ENCODE measurements at regions not wholly inside any gene's neighbourhood (a gene's known extent, or its start where the extent isn't known, plus 50 kb on each side); places are given as distances from the start of the nearest gene placed in this dataset.

GRCh38 chr2:4066217-4066616 lies 362.8 kb downstream of the DCDC2C start:
- intact Hi-C loops (cut with micrococcal nuclease) = no loop called here
- no TSS peak for BruUV-seq (replicated peaks)

GRCh38 chr2:4073026-4073569 lies 369.7 kb downstream of the DCDC2C start:
- BruUV-seq (replicated peaks) = no TSS peak
- DNase-seq (ENCODE audit: unreplicated experiment) = no peak
- Mint-ChIP-seq H3K36me3 (ENCODE audit: insufficient read depth, unreplicated experiment) (no peaks in the 10 kb centered on the region), H3K4me1 (ENCODE audit: insufficient read depth, unreplicated experiment) (no peaks in the 10 kb centered on the region), H3K27me3 (ENCODE audit: insufficient read depth, unreplicated experiment) (no peaks in the 10 kb centered on the region), H3K27ac (ENCODE audit: low read depth, unreplicated experiment) (no peak overlapping the region), H3K4me3 (ENCODE audit: unreplicated experiment) (no peak overlapping the region), H3K9me3 (ENCODE audit: unreplicated experiment) (no peaks in the 10 kb centered on the region)
- POLR2A ChIA-PET = interaction anchor here (0.6 kb wide), 1 partner anchor 251 kb away, joined by 3 read pairs; no protein-coding TSS in a partner anchor
- CTCF ChIA-PET = interaction anchor here (0.5 to 0.7 kb wide), 2 partner anchors 39 to 265 kb away, joined by 3 to 4 read pairs; no protein-coding TSS in a partner anchor
- intact Hi-C loops (cut with micrococcal nuclease) = no loop called here
- TF ChIP-seq CTCF (IDR thresholded peaks at IDR 0.05; ENCODE audit: unreplicated experiment) = no peak

More at GRCh38 chr2:4066217-4066616, 362.8 kb downstream of the DCDC2C start:
- no peak overlapping the region for H3K27ac Mint-ChIP-seq (ENCODE audit: low read depth, unreplicated experiment)
- no peak for DNase-seq (ENCODE audit: unreplicated experiment)
- H3K27me3 Mint-ChIP-seq (ENCODE audit: insufficient read depth, unreplicated experiment) = no peaks in the 10 kb centered on the region
- no peaks in the 10 kb centered on the region for H3K36me3 Mint-ChIP-seq (ENCODE audit: insufficient read depth, unreplicated experiment)
- no peak overlapping the region for H3K4me3 Mint-ChIP-seq (ENCODE audit: unreplicated experiment)
- H3K4me1 Mint-ChIP-seq (ENCODE audit: insufficient read depth, unreplicated experiment) = no peaks in the 10 kb centered on the region
- H3K9me3 Mint-ChIP-seq (ENCODE audit: unreplicated experiment) = no peaks in the 10 kb centered on the region
- ChIA-PET CTCF (interaction anchor here (0.9 kb wide), 1 partner anchor 12 kb away, joined by 7 read pairs; no protein-coding TSS in a partner anchor), POLR2A (no interaction called here)
- TF ChIP-seq CTCF (IDR thresholded peaks at IDR 0.05; ENCODE audit: unreplicated experiment) = no peak

GRCh38 chr2:4077017-4077416 lies 373.6 kb downstream of the DCDC2C start:
- BruUV-seq (replicated peaks) = no TSS peak
- no peaks in the 10 kb centered on the region for H3K4me1 Mint-ChIP-seq (ENCODE audit: insufficient read depth, unreplicated experiment)
- intact Hi-C loops (cut with micrococcal nuclease) = no loop called here
- peaks cover 5% of the 10 kb centered on the region for H3K9me3 Mint-ChIP-seq (ENCODE audit: unreplicated experiment)
- no peak for DNase-seq (ENCODE audit: unreplicated experiment)
- no peaks in the 10 kb centered on the region for H3K36me3 Mint-ChIP-seq (ENCODE audit: insufficient read depth, unreplicated experiment)
- POLR2A ChIA-PET = interaction anchor here (0.6 kb wide), 1 partner anchor 1082 kb away, joined by 3 read pairs; no protein-coding TSS in a partner anchor
- no peak overlapping the region for H3K27ac Mint-ChIP-seq (ENCODE audit: low read depth, unreplicated experiment)
- no peaks in the 10 kb centered on the region for H3K27me3 Mint-ChIP-seq (ENCODE audit: insufficient read depth, unreplicated experiment)
- no peak overlapping the region for H3K4me3 Mint-ChIP-seq (ENCODE audit: unreplicated experiment)
- CTCF ChIA-PET = no interaction called here
- no peak for TF ChIP-seq CTCF (IDR thresholded peaks at IDR 0.05; ENCODE audit: unreplicated experiment)

- CTCF ChIA-PET = interaction anchor here (0.6 to 1.0 kb wide), 2 partner anchors 22 to 32 kb away, joined by 3 read pairs; no protein-coding TSS in a partner anchor
- Mint-ChIP-seq H3K27ac (ENCODE audit: low read depth, unreplicated experiment) (no peak overlapping the region), H3K4me1 (ENCODE audit: insufficient read depth, unreplicated experiment) (no peaks in the 10 kb centered on the region), H3K9me3 (ENCODE audit: unreplicated experiment) (peaks cover 18% of the 10 kb centered on the region), H3K4me3 (ENCODE audit: unreplicated experiment) (no peak overlapping the region), H3K27me3 (ENCODE audit: insufficient read depth, unreplicated experiment) (no peaks in the 10 kb centered on the region), H3K36me3 (ENCODE audit: insufficient read depth, unreplicated experiment) (no peaks in the 10 kb centered on the region)
- intact Hi-C loops (cut with micrococcal nuclease) = no loop called here
- no peak for TF ChIP-seq CTCF (IDR thresholded peaks at IDR 0.05; ENCODE audit: unreplicated experiment)
- POLR2A ChIA-PET = interaction anchor here (0.7 kb wide), 1 partner anchor 26 kb away, joined by 3 read pairs; no protein-coding TSS in a partner anchor
- no TSS peak for BruUV-seq (replicated peaks)
- DNase-seq (ENCODE audit: unreplicated experiment) = no peak
Measured at GRCh38 chr2:4085186-4085585, 381.8 kb downstream of the DCDC2C start.
